Keratinocyte (primary cell): ENCODE measurements at regions not wholly inside any gene's neighbourhood (a gene's known extent, or its start where the extent isn't known, plus 50 kb on each side); places are given as distances from the start of the nearest gene placed in this dataset.

Experiments
- DNase-seq: peaks from one replicate; pipeline ENCODE4 v3.0.0-alpha.2; 2011; ENCODE audit warnings: low read depth, missing footprints, low spot score
- FAIRE-seq: peaks from 2 replicates; lab custom pipeline; 2011; peaks lifted over from hg19 to GRCh38; lab: Jason Lieb, UNC
- H2AFZ ChIP-seq: 2 replicates; pipeline ENCODE4 v1.6.0; 2012; ENCODE audit warnings: low read length, control low read depth, inconsistent platforms; ENCODE audit not compliant: control insufficient read depth
- H3K27ac ChIP-seq: 2 replicates; pipeline ENCODE4 v1.5.1; 2011; ENCODE audit warnings: low read length; ENCODE audit not compliant: control insufficient read depth, insufficient read depth
- H3K27me3 ChIP-seq: 3 replicates; pipeline ENCODE4 v1.6.0; 2011; ENCODE audit warnings: low read length; ENCODE audit not compliant: control insufficient read depth, insufficient read depth; ENCODE audit errors: extremely low read depth
- H3K36me3 ChIP-seq, 2 experiments: 2 replicates in 1 of 2; 3 replicates in 1 of 2; pipeline ENCODE4 v1.5.1; 2011; ENCODE audit warnings: low read length in 2 of 2, mild to moderate bottlenecking in 1 of 2; ENCODE audit not compliant: control insufficient read depth in 2 of 2, insufficient read depth in 2 of 2; ENCODE audit errors: extremely low read depth in 1 of 2
- H3K4me1 ChIP-seq: 3 replicates; pipeline ENCODE4 v1.5.1; 2011; ENCODE audit warnings: low read length; ENCODE audit not compliant: control insufficient read depth, insufficient read depth; ENCODE audit errors: extremely low read depth
- H3K4me2 ChIP-seq: 3 replicates; pipeline ENCODE4 v1.6.0; 2011; ENCODE audit warnings: low read depth, low read length; ENCODE audit not compliant: control insufficient read depth, insufficient read depth; ENCODE audit errors: extremely low read depth
- H3K4me3 ChIP-seq, 3 experiments: fragments of 200-600 bp in 1 of 3; sonication (generic) in 1 of 3; 2 replicates in 2 of 3; 3 replicates in 1 of 3; pipeline ENCODE4 v1.5.1; 2011 to 2016; ENCODE audit warnings: low read length in 3 of 3, mild to moderate bottlenecking in 3 of 3, control low read depth in 2 of 3, inconsistent platforms in 1 of 3, low read depth in 1 of 3, mixed read lengths in 1 of 3, mixed run types in 1 of 3, moderate library complexity in 1 of 3; ENCODE audit not compliant: control insufficient read depth in 2 of 3, insufficient read depth in 2 of 3; ENCODE audit errors: extremely low read depth in 1 of 3
- H3K79me2 ChIP-seq: 2 replicates; pipeline ENCODE4 v1.6.0; 2012; ENCODE audit warnings: low read length; ENCODE audit not compliant: control insufficient read depth, insufficient read depth
- H3K9ac ChIP-seq: 3 replicates; pipeline ENCODE4 v1.6.0; 2011; ENCODE audit warnings: low read length; ENCODE audit not compliant: control insufficient read depth, insufficient read depth; ENCODE audit errors: extremely low read depth
- H3K9me1 ChIP-seq: 3 replicates; pipeline ENCODE4 v1.6.0; 2011; ENCODE audit warnings: low read length; ENCODE audit not compliant: control insufficient read depth, insufficient read depth; ENCODE audit errors: extremely low read depth
- H3K9me3 ChIP-seq: 2 replicates; pipeline ENCODE4 v1.5.1; 2012; ENCODE audit warnings: low read depth, low read length; ENCODE audit not compliant: control insufficient read depth
- H4K20me1 ChIP-seq: 3 replicates; pipeline ENCODE4 v1.6.0; 2011; ENCODE audit warnings: low read length; ENCODE audit not compliant: control insufficient read depth, insufficient read depth; ENCODE audit errors: extremely low read depth
- EZH2 ChIP-seq: IDR thresholded peaks from one replicate; pipeline ENCODE4 v1.6.1; 2012; ENCODE audit warnings: inconsistent platforms, mild to moderate bottlenecking, low read length, moderate library complexity
- dilution Hi-C: fragments of 300-500 bp; cut with MboI; formaldehyde crosslinking; loops from one replicate; pipeline ENCODE4 v1.7.0; 2020; ENCODE audit warnings: low sequenced_read_pairs; ENCODE audit not compliant: extremely low pct_ligation_motif_present
- TF ChIP-seq, protein P1 (sequence below), 3 experiments: IDR thresholded peaks in 1 of 3; conservative IDR thresholded peaks in 1 of 3; optimal IDR thresholded peaks in 1 of 3; 2 replicates in 2 of 3; 3 replicates in 1 of 3; pipeline versions ENCODE3 to v1.5.1; 2011; ENCODE audit warnings: low read length in 3 of 3, mild to moderate bottlenecking in 3 of 3, moderate library complexity in 2 of 3, control low read depth in 1 of 3, inconsistent platforms in 1 of 3; ENCODE audit not compliant: insufficient read depth in 2 of 3; ENCODE audit errors: extremely low read depth in 1 of 3

DNA sequence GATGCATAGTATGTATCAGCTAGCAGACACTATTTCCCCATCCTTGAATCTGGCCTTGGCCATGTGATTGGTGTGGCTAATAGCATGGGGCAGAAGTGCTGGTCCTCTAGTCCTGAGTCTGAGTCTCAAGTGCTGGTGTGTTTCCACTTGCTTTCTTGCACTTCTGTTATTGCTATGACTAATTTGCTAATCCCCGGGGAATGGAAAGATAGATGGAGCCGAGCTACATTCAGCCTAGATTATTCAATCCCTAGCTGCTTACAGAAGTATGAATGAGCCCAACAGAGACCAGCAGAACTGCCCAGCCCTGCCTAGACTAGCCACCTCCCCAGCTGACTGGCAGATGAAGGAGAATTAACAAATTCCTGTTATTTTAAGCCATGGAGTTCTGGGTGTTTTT, 53.2 kb upstream of the SYPL1 start:
- no peaks in the 10 kb centered on the region for H3K4me1 ChIP-seq
- no peak for TF ChIP-seq EZH2
- TF ChIP-seq, protein P1, sequence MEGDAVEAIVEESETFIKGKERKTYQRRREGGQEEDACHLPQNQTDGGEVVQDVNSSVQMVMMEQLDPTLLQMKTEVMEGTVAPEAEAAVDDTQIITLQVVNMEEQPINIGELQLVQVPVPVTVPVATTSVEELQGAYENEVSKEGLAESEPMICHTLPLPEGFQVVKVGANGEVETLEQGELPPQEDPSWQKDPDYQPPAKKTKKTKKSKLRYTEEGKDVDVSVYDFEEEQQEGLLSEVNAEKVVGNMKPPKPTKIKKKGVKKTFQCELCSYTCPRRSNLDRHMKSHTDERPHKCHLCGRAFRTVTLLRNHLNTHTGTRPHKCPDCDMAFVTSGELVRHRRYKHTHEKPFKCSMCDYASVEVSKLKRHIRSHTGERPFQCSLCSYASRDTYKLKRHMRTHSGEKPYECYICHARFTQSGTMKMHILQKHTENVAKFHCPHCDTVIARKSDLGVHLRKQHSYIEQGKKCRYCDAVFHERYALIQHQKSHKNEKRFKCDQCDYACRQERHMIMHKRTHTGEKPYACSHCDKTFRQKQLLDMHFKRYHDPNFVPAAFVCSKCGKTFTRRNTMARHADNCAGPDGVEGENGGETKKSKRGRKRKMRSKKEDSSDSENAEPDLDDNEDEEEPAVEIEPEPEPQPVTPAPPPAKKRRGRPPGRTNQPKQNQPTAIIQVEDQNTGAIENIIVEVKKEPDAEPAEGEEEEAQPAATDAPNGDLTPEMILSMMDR (optimal IDR thresholded peaks at IDR 0.05 in 1 of 3, IDR thresholded peaks at IDR 0.05 in 1 of 3, conservative IDR thresholded peaks at IDR 0.05 in 1 of 3; ENCODE audit: extremely low read depth in 1 of 3, insufficient read depth in 2 of 3, low read length in 3 of 3): no peak
- H3K9me3 ChIP-seq: no peaks in the 10 kb centered on the region
- no peak overlapping the region for H3K4me2 ChIP-seq
- H4K20me1 ChIP-seq: no peaks in the 10 kb centered on the region
- no peaks in the 10 kb centered on the region for H3K36me3 ChIP-seq
- no peaks in the 10 kb centered on the region for H3K79me2 ChIP-seq
- no peak overlapping the region for H3K9ac ChIP-seq
- DNase-seq: no peak
- H3K27me3 ChIP-seq: no peaks in the 10 kb centered on the region
- no peak overlapping the region for H3K4me3 ChIP-seq
- FAIRE-seq: no peak
- dilution Hi-C loops: no loop called here
- H2AFZ ChIP-seq: no peak overlapping the region
- H3K27ac ChIP-seq: no peak overlapping the region
- H3K9me1 ChIP-seq: no peaks in the 10 kb centered on the region

DNA sequence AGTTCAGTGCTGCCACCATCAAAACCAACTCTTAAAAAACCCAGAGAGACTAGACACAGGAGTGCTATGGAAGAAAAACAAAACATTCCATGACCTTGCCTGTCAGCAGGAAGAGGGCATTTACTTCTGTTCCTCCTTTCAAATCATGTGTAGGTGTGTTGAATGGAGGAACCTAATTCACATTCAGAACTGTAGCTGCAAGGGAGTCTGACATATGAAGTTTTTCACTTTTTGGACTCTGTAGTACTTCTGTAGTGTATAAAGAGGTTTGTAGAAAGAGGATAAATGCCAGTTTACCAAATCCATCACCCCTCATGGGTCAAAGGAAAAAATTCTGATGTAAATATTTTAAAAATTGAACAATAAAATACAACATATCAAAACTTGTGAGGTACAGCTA, 51.1 kb upstream of the SYPL1 start:
- Histone ChIP-seq H3K9me1 (no peaks in the 10 kb centered on the region), H2AFZ (no peak overlapping the region), H3K4me2 (no peak overlapping the region), H3K27ac (no peak overlapping the region), H3K4me3 (no peak overlapping the region), H3K9ac (no peak overlapping the region), H4K20me1 (no peaks in the 10 kb centered on the region), H3K79me2 (no peaks in the 10 kb centered on the region), H3K4me1 (no peaks in the 10 kb centered on the region), H3K36me3 (no peaks in the 10 kb centered on the region), H3K27me3 (no peaks in the 10 kb centered on the region), H3K9me3 (no peaks in the 10 kb centered on the region)
- dilution Hi-C loops: no loop called here
- DNase-seq (no peak), FAIRE-seq (no peak)
- TF ChIP-seq, protein P1 (optimal IDR thresholded peaks at IDR 0.05 in 1 of 3, IDR thresholded peaks at IDR 0.05 in 1 of 3, conservative IDR thresholded peaks at IDR 0.05 in 1 of 3; ENCODE audit: extremely low read depth in 1 of 3, insufficient read depth in 2 of 3, low read length in 3 of 3): no peak
- TF ChIP-seq EZH2: no peak
